IMR-90 (cell line): ENCODE measurements at regions not wholly inside any gene's neighbourhood (a gene's known extent, or its start where the extent isn't known, plus 50 kb on each side); places are given as distances from the start of the nearest gene placed in this dataset.

ENCODE experiments used
- ATAC-seq: fragments of 200-7000 bp; cut with Tn5 transposase; 2 replicates; pipeline ENCODE4 v1.9.1; 2020; ENCODE audit warnings: low read depth, mild to moderate bottlenecking, moderate library complexity
- BruUV-seq: library from RNA; stranded (reverse); fragments of 400-500 nt; replicated peaks from 2 replicates; lab custom pipeline; 2021; lab: Mats Ljungman, UMichigan
- CTCF ChIA-PET: fragments of 300-600 bp; formaldehyde crosslinking; extraction: SDS; loops from one replicate; lab custom pipeline; 2021; ENCODE audit warnings: antibody characterized with exemption; lab: Yijun Ruan, JAX
- POLR2A ChIA-PET: fragments of 300-600 bp; sonication (Branson Sonifier 250); formaldehyde crosslinking; loops from one replicate; lab custom pipeline; 2022; ENCODE audit warnings: antibody characterized with exemption; ENCODE audit not compliant: unreplicated experiment; lab: Charles Lee
- DNase-seq: peaks from one replicate; pipeline ENCODE4 v3.0.0; 2013
- H2AFZ ChIP-seq: replicated peaks from 2 replicates; pipeline ENCODE3; 2013; ENCODE audit warnings: low read length, mild to moderate bottlenecking; ENCODE audit not compliant: poor library complexity
- H2AK5ac ChIP-seq: 2 replicates; pipeline ENCODE4 v1.6.1; 2013; ENCODE audit warnings: low read depth, low read length, inconsistent platforms
- H2AK9ac ChIP-seq: replicated peaks from 2 replicates; pipeline ENCODE3; 2013; ENCODE audit warnings: mild to moderate bottlenecking, low read depth, low read length, moderate library complexity; ENCODE audit not compliant: poor library complexity
- H2BK120ac ChIP-seq: 2 replicates; pipeline ENCODE4 v1.6.1; 2013; ENCODE audit warnings: low read depth, low read length, inconsistent platforms
- H2BK15ac ChIP-seq: 3 replicates; pipeline ENCODE4 v1.6.1; 2013; ENCODE audit warnings: low read depth, low read length, inconsistent platforms
- H2BK20ac ChIP-seq: 2 replicates; pipeline ENCODE4 v1.6.1; 2013; ENCODE audit warnings: low read depth, mild to moderate bottlenecking, inconsistent platforms, low read length, moderate library complexity
- H2BK5ac ChIP-seq: 2 replicates; pipeline ENCODE4 v1.6.1; 2013; ENCODE audit warnings: mild to moderate bottlenecking, low read depth, low read length, inconsistent platforms; ENCODE audit not compliant: poor library complexity, severe bottlenecking
- H3K14ac ChIP-seq: replicated peaks from 2 replicates; pipeline ENCODE4 v1.6.1; 2013; ENCODE audit warnings: low read depth, low read length, inconsistent platforms
- H3K18ac ChIP-seq: 2 replicates; pipeline ENCODE4 v1.6.1; 2013; ENCODE audit warnings: low read depth, low read length, control low read depth
- H3K23ac ChIP-seq: 2 replicates; pipeline ENCODE4 v1.6.1; 2013; ENCODE audit warnings: low read depth, low read length, inconsistent platforms
- H3K27ac ChIP-seq: 2 replicates; pipeline ENCODE4 v1.5.1; 2013; ENCODE audit warnings: mild to moderate bottlenecking, control low read depth, low read length; ENCODE audit not compliant: insufficient read depth
- H3K27me3 ChIP-seq: 2 replicates; pipeline ENCODE4 v1.6.1; 2013; ENCODE audit warnings: low read length; ENCODE audit not compliant: control insufficient read depth, insufficient read depth
- H3K36me3 ChIP-seq: 2 replicates; pipeline ENCODE4 v1.6.1; 2013; ENCODE audit warnings: low read length, mixed read lengths; ENCODE audit not compliant: control insufficient read depth, insufficient read depth
- H3K4ac ChIP-seq: 2 replicates; pipeline ENCODE4 v1.6.1; 2013; ENCODE audit warnings: low read depth, low read length, inconsistent platforms
- H3K4me1 ChIP-seq: 2 replicates; pipeline ENCODE4 v1.6.1; 2013; ENCODE audit warnings: low read length, mixed read lengths; ENCODE audit not compliant: control insufficient read depth, insufficient read depth
- H3K4me2 ChIP-seq: 2 replicates; pipeline ENCODE4 v1.6.1; 2013; ENCODE audit warnings: low read depth, mild to moderate bottlenecking, control low read depth, low read length, moderate library complexity
- H3K4me3 ChIP-seq: 2 replicates; pipeline ENCODE4 v1.5.1; 2013; ENCODE audit warnings: low read depth, mild to moderate bottlenecking, control low read depth, low read length, moderate library complexity; ENCODE audit not compliant: insufficient read depth
- H3K56ac ChIP-seq: 2 replicates; pipeline ENCODE4 v1.6.1; 2013; ENCODE audit warnings: low read length, inconsistent platforms; ENCODE audit not compliant: insufficient read depth; ENCODE audit errors: extremely low read depth
- H3K79me1 ChIP-seq, 2 experiments: 2 replicates each; pipeline ENCODE4 v1.6.1; 2013; ENCODE audit warnings: low read length in 2 of 2, inconsistent platforms in 1 of 2, low read depth in 1 of 2
- H3K9ac ChIP-seq: 2 replicates; pipeline ENCODE4 v1.6.1; 2013; ENCODE audit warnings: low read depth, low read length, control low read depth
- H3K9me1 ChIP-seq: 2 replicates; pipeline ENCODE4 v1.6.1; 2013; ENCODE audit warnings: low read length, inconsistent platforms; ENCODE audit not compliant: insufficient read depth
- H3K9me3 ChIP-seq: 2 replicates; pipeline ENCODE4 v1.6.1; 2013; ENCODE audit warnings: low read length; ENCODE audit not compliant: control insufficient read depth, insufficient read depth
- H4K20me1 ChIP-seq: 2 replicates; pipeline ENCODE4 v1.6.1; 2013; ENCODE audit warnings: low read length, inconsistent platforms; ENCODE audit not compliant: insufficient read depth
- H4K5ac ChIP-seq: 2 replicates; pipeline ENCODE4 v1.6.1; 2013; ENCODE audit warnings: mild to moderate bottlenecking, low read depth, low read length, control low read depth
- H4K8ac ChIP-seq, 2 experiments: 2 replicates each; pipeline ENCODE4 v1.6.1; 2013; ENCODE audit warnings: low read depth in 2 of 2, low read length in 2 of 2, control low read depth in 1 of 2, inconsistent platforms in 1 of 2
- H4K91ac ChIP-seq: 2 replicates; pipeline ENCODE4 v1.6.1; 2013; ENCODE audit warnings: low read depth, low read length, inconsistent platforms; ENCODE audit not compliant: insufficient read depth
- BHLHE40 ChIP-seq: fragments of 150-350 bp; IDR thresholded peaks from 2 replicates; pipeline ENCODE4 v1.6.1; 2016; ENCODE audit warnings: mild to moderate bottlenecking, low read depth, low read length
- CEBPB ChIP-seq: IDR thresholded peaks from 2 replicates; pipeline ENCODE4 v1.6.1; 2012; ENCODE audit warnings: low read depth, low read length, improper control_type of control experiment
- CHD1 ChIP-seq: IDR thresholded peaks from 2 replicates; pipeline ENCODE4 v1.6.1; 2012; ENCODE audit warnings: low read depth, low read length, improper control_type of control experiment
- CTCF ChIP-seq: conservative IDR thresholded peaks from 2 replicates; pipeline ENCODE4 v1.5.1; 2012; ENCODE audit warnings: mild to moderate bottlenecking, low read depth, low read length, improper control_type of control experiment
- FOS ChIP-seq: fragments of 150-350 bp; IDR thresholded peaks from 2 replicates; pipeline ENCODE4 v1.6.1; 2016; ENCODE audit warnings: low read depth, low read length
- MAFK ChIP-seq: IDR thresholded peaks from 2 replicates; pipeline ENCODE4 v1.6.1; 2012; ENCODE audit warnings: low read depth, low read length, improper control_type of control experiment
- MAZ ChIP-seq: IDR thresholded peaks from 2 replicates; pipeline ENCODE4 v1.6.1; 2012; ENCODE audit warnings: low read depth, mild to moderate bottlenecking, low read length, improper control_type of control experiment, moderate library complexity, borderline replicate concordance
- MXI1 ChIP-seq: IDR thresholded peaks from 2 replicates; pipeline ENCODE4 v1.6.1; 2012; ENCODE audit warnings: low read depth, mild to moderate bottlenecking, low read length, moderate library complexity, borderline replicate concordance
- NFE2L2 ChIP-seq: fragments of 150-350 bp; IDR thresholded peaks from 2 replicates; pipeline ENCODE4 v1.6.1; 2016; ENCODE audit warnings: low read depth, mild to moderate bottlenecking, low read length
- POLR2A ChIP-seq: IDR thresholded peaks from 2 replicates; pipeline ENCODE4 v1.6.1; 2012; ENCODE audit warnings: mild to moderate bottlenecking, low read depth, low read length
- RAD21 ChIP-seq: IDR thresholded peaks from 2 replicates; pipeline ENCODE4 v1.6.1; 2012; ENCODE audit warnings: low read length, improper control_type of control experiment
- RCOR1 ChIP-seq: IDR thresholded peaks from 2 replicates; pipeline ENCODE4 v1.6.1; 2012; ENCODE audit warnings: mild to moderate bottlenecking, low read length, improper control_type of control experiment; ENCODE audit not compliant: insufficient replicate concordance
- RFX5 ChIP-seq: IDR thresholded peaks from 2 replicates; pipeline ENCODE4 v1.8.0; 2012; ENCODE audit warnings: low read depth, mild to moderate bottlenecking, low read length, moderate library complexity
- SMC3 ChIP-seq: fragments of 150-350 bp; IDR thresholded peaks from 2 replicates; pipeline ENCODE4 v1.6.1; 2016; ENCODE audit warnings: low read depth, mild to moderate bottlenecking, antibody characterized with exemption, low read length, moderate library complexity
- USF2 ChIP-seq: fragments of 150-350 bp; IDR thresholded peaks from 2 replicates; pipeline ENCODE4 v1.6.1; 2017; ENCODE audit warnings: mild to moderate bottlenecking, antibody characterized with exemption, low read length, low read depth
- WGBS, 2 experiments: methylation state at CpG; one replicate each; pipeline versions ENCODE4 v1.1.5 to v1.1.7; 2013; ENCODE audit warnings: missing lambda C conversion rate in 2 of 2; ENCODE audit not compliant: insufficient read length in 1 of 2; ENCODE audit errors: extremely low coverage in 2 of 2; 5-methylcytosine and 5-hydroxymethylcytosine counted together
- dilution Hi-C: fragments of 300-500 bp; cut with HindIII; formaldehyde crosslinking; loops from one replicate; pipeline ENCODE4 v1.14.3; 2018; ENCODE audit warnings: low sequenced_read_pairs; ENCODE audit not compliant: unreplicated experiment
- in situ Hi-C: fragments of 300-500 bp; cut with MboI; formaldehyde crosslinking; loops from 3 replicates; pipeline ENCODE4 v1.14.3; 2019; ENCODE audit warnings: low sequenced_read_pairs, inconsistent platforms, mixed read lengths
- intact Hi-C: fragments of 100-400 bp; cut with micrococcal nuclease; formaldehyde crosslinking; loops from 2 replicates; pipeline ENCODE4 v1.10.0; 2022
- TF ChIP-seq, protein P1 (sequence below): fragments of 150-350 bp; IDR thresholded peaks from 2 replicates; pipeline ENCODE4 v1.6.1; 2016; ENCODE audit warnings: low read depth, mild to moderate bottlenecking, low read length, moderate library complexity, borderline replicate concordance

DNA sequence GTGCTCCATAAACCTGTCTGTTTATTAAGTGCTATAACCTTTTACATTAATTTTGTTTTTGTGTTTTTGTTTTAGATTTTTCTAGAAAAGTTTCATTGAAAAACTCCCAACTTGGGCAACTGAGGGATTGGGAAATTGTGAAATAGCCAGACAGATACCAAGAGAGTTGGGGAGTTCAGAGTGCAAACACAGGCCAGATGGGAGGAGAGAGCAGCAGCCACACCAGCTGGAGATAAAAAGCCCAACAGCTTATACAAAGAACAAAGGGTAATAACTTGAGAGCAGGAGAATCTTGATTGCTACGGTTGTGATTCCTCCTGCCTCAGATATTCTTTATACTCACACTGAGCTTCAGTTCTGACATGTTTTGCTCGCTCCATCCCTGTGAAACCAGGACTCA is 1642.2 kb downstream of the LRRC4C start:
- no TSS peak for BruUV-seq
- Histone ChIP-seq H3K23ac (no peak overlapping the region), H3K56ac (no peak overlapping the region), H2AK9ac (no peak overlapping the region), H2BK20ac (no peak overlapping the region), H3K4ac (no peak overlapping the region), H3K27me3 (no peaks in the 10 kb centered on the region), H3K4me3 (no peak overlapping the region), H4K20me1 (no peaks in the 10 kb centered on the region), H4K8ac (no peak overlapping the region), H3K9ac (no peak overlapping the region), H4K5ac (no peak overlapping the region), H2BK15ac (no peak overlapping the region), H4K91ac (no peak overlapping the region), H3K27ac (no peak overlapping the region), H3K4me1 (no peaks in the 10 kb centered on the region), H2BK120ac (no peak overlapping the region), H3K36me3 (no peaks in the 10 kb centered on the region), H3K4me2 (no peak overlapping the region), H2AFZ (no peak overlapping the region), H3K14ac (no peak overlapping the region), H3K9me1 (no peaks in the 10 kb centered on the region), H3K18ac (no peak overlapping the region), H3K79me1 (no peaks in the 10 kb centered on the region), H3K9me3 (peaks cover 12% of the 10 kb centered on the region), H2AK5ac (no peak overlapping the region), H2BK5ac (no peak overlapping the region)
- no peak for ATAC-seq
- POLR2A ChIA-PET = no interaction called here
- WGBS, 2 experiments = no CpG with 5 or more reads among the region's 2 CpGs
- dilution Hi-C loops = no loop called here
- no peak for TF ChIP-seq MXI1
- no peak for TF ChIP-seq CHD1
- TF ChIP-seq NFE2L2 = no peak
- TF ChIP-seq RFX5 = no peak
- no peak for TF ChIP-seq MAFK
- TF ChIP-seq SMC3 = no peak
- no peak for TF ChIP-seq RAD21
- no peak for TF ChIP-seq USF2
- no peak for TF ChIP-seq FOS
- TF ChIP-seq RCOR1 = no peak
- TF ChIP-seq BHLHE40 = no peak
- TF ChIP-seq CTCF = no peak
- TF ChIP-seq CEBPB = no peak
- TF ChIP-seq MAZ = no peak
- TF ChIP-seq, protein P1, sequence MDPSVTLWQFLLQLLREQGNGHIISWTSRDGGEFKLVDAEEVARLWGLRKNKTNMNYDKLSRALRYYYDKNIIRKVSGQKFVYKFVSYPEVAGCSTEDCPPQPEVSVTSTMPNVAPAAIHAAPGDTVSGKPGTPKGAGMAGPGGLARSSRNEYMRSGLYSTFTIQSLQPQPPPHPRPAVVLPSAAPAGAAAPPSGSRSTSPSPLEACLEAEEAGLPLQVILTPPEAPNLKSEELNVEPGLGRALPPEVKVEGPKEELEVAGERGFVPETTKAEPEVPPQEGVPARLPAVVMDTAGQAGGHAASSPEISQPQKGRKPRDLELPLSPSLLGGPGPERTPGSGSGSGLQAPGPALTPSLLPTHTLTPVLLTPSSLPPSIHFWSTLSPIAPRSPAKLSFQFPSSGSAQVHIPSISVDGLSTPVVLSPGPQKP = no peak
- TF ChIP-seq POLR2A = no peak
- intact Hi-C loops = no loop called here
- in situ Hi-C loops = no loop called here
- DNase-seq = no peak
- CTCF ChIA-PET = no interaction called here
